ENCODE measurements at regions not wholly inside any gene's neighbourhood (a gene's known extent, or its start where the extent isn't known, plus 50 kb on each side); places are given as distances from the start of the nearest gene placed in this dataset.

- Histone ChIP-seq H3K27ac (ENCODE audit: insufficient read depth, low read length, poor library complexity, severe bottlenecking) (no peak overlapping the region), H3K4me1 (ENCODE audit: control insufficient read depth, insufficient read depth, low read length, poor library complexity, severe bottlenecking) (no peaks in the 10 kb centered on the region), H3K36me3 (ENCODE audit: control insufficient read depth, insufficient read depth, low read length) (no peaks in the 10 kb centered on the region), H3K4me3 (ENCODE audit: insufficient read depth, low read depth, low read length, poor library complexity, severe bottlenecking) (no peak overlapping the region), H3K9me3 (ENCODE audit: control insufficient read depth, low read length) (no peaks in the 10 kb centered on the region), H3K27me3 (replicated peaks; ENCODE audit: control insufficient read depth, insufficient read depth, low read length, poor library complexity, severe bottlenecking) (no peaks in the 10 kb centered on the region)
- DNase-seq: no peak
Measured at GRCh38 chr12:125399489-125399888, 334.3 kb downstream of the AACS start.

GRCh38 chr12:125402874-125403789, 337.9 kb downstream of the AACS start:
- no peak overlapping the region for H3K27ac ChIP-seq (ENCODE audit: insufficient read depth, low read length, poor library complexity, severe bottlenecking)
- no peak overlapping the region for H3K4me3 ChIP-seq (ENCODE audit: insufficient read depth, low read depth, low read length, poor library complexity, severe bottlenecking)
- no peaks in the 10 kb centered on the region for H3K36me3 ChIP-seq (ENCODE audit: control insufficient read depth, insufficient read depth, low read length)
- no peaks in the 10 kb centered on the region for H3K9me3 ChIP-seq (ENCODE audit: control insufficient read depth, low read length)
- H3K27me3 ChIP-seq (replicated peaks; ENCODE audit: control insufficient read depth, insufficient read depth, low read length, poor library complexity, severe bottlenecking): no peaks in the 10 kb centered on the region
- DNase-seq: no peak
- H3K4me1 ChIP-seq (ENCODE audit: control insufficient read depth, insufficient read depth, low read length, poor library complexity, severe bottlenecking): no peaks in the 10 kb centered on the region

- H3K9me3 ChIP-seq (ENCODE audit: control insufficient read depth, low read length): no peaks in the 10 kb centered on the region
- no peaks in the 10 kb centered on the region for H3K27me3 ChIP-seq (replicated peaks; ENCODE audit: control insufficient read depth, insufficient read depth, low read length, poor library complexity, severe bottlenecking)
Measured at GRCh38 chr12:125403843-125404242, 338.6 kb downstream of the AACS start.

GRCh38 chr12:125406131-125406530, 340.9 kb downstream of the AACS start:
- Histone ChIP-seq H3K4me3 (ENCODE audit: insufficient read depth, low read depth, low read length, poor library complexity, severe bottlenecking) (no peak overlapping the region), H3K36me3 (ENCODE audit: control insufficient read depth, insufficient read depth, low read length) (no peaks in the 10 kb centered on the region), H3K9me3 (ENCODE audit: control insufficient read depth, low read length) (no peaks in the 10 kb centered on the region), H3K27me3 (replicated peaks; ENCODE audit: control insufficient read depth, insufficient read depth, low read length, poor library complexity, severe bottlenecking) (no peaks in the 10 kb centered on the region), H3K4me1 (ENCODE audit: control insufficient read depth, insufficient read depth, low read length, poor library complexity, severe bottlenecking) (no peaks in the 10 kb centered on the region), H3K27ac (ENCODE audit: insufficient read depth, low read length, poor library complexity, severe bottlenecking) (no peak overlapping the region)
- DNase-seq: no peak

More at GRCh38 chr12:125403843-125404242, 338.6 kb downstream of the AACS start:
- Histone ChIP-seq H3K27ac (ENCODE audit: insufficient read depth, low read length, poor library complexity, severe bottlenecking) (no peak overlapping the region), H3K36me3 (ENCODE audit: control insufficient read depth, insufficient read depth, low read length) (no peaks in the 10 kb centered on the region), H3K4me1 (ENCODE audit: control insufficient read depth, insufficient read depth, low read length, poor library complexity, severe bottlenecking) (no peaks in the 10 kb centered on the region), H3K4me3 (ENCODE audit: insufficient read depth, low read depth, low read length, poor library complexity, severe bottlenecking) (no peak overlapping the region)
- DNase-seq: no peak

- no peaks in the 10 kb centered on the region for H3K36me3 ChIP-seq (ENCODE audit: control insufficient read depth, insufficient read depth, low read length)
- H3K4me3 ChIP-seq (ENCODE audit: insufficient read depth, low read depth, low read length, poor library complexity, severe bottlenecking): no peak overlapping the region
- no peaks in the 10 kb centered on the region for H3K9me3 ChIP-seq (ENCODE audit: control insufficient read depth, low read length)
- no peaks in the 10 kb centered on the region for H3K4me1 ChIP-seq (ENCODE audit: control insufficient read depth, insufficient read depth, low read length, poor library complexity, severe bottlenecking)
- H3K27ac ChIP-seq (ENCODE audit: insufficient read depth, low read length, poor library complexity, severe bottlenecking): no peak overlapping the region
- no peaks in the 10 kb centered on the region for H3K27me3 ChIP-seq (replicated peaks; ENCODE audit: control insufficient read depth, insufficient read depth, low read length, poor library complexity, severe bottlenecking)
- no peak for DNase-seq
Measured at GRCh38 chr12:125408718-125409117, 343.5 kb downstream of the AACS start.

- Histone ChIP-seq H3K27ac (ENCODE audit: insufficient read depth, low read length, poor library complexity, severe bottlenecking) (no peak overlapping the region), H3K36me3 (ENCODE audit: control insufficient read depth, insufficient read depth, low read length) (no peaks in the 10 kb centered on the region), H3K4me1 (ENCODE audit: control insufficient read depth, insufficient read depth, low read length, poor library complexity, severe bottlenecking) (no peaks in the 10 kb centered on the region), H3K9me3 (ENCODE audit: control insufficient read depth, low read length) (no peaks in the 10 kb centered on the region), H3K27me3 (replicated peaks; ENCODE audit: control insufficient read depth, insufficient read depth, low read length, poor library complexity, severe bottlenecking) (no peaks in the 10 kb centered on the region), H3K4me3 (ENCODE audit: insufficient read depth, low read depth, low read length, poor library complexity, severe bottlenecking) (no peak overlapping the region)
- DNase-seq: no peak
Measured at GRCh38 chr12:125412506-125412905, 347.3 kb downstream of the AACS start.

GRCh38 chr12:125417446-125417845, 352.2 kb downstream of the AACS start:
- no peaks in the 10 kb centered on the region for H3K4me1 ChIP-seq (ENCODE audit: control insufficient read depth, insufficient read depth, low read length, poor library complexity, severe bottlenecking)
- no peak overlapping the region for H3K27ac ChIP-seq (ENCODE audit: insufficient read depth, low read length, poor library complexity, severe bottlenecking)
- no peak overlapping the region for H3K4me3 ChIP-seq (ENCODE audit: insufficient read depth, low read depth, low read length, poor library complexity, severe bottlenecking)
- H3K27me3 ChIP-seq (replicated peaks; ENCODE audit: control insufficient read depth, insufficient read depth, low read length, poor library complexity, severe bottlenecking): no peaks in the 10 kb centered on the region
- no peaks in the 10 kb centered on the region for H3K9me3 ChIP-seq (ENCODE audit: control insufficient read depth, low read length)
- H3K36me3 ChIP-seq (ENCODE audit: control insufficient read depth, insufficient read depth, low read length): no peaks in the 10 kb centered on the region
- no peak for DNase-seq

GRCh38 chr12:125418902-125419564, 353.8 kb downstream of the AACS start:
- no peaks in the 10 kb centered on the region for H3K27me3 ChIP-seq (replicated peaks; ENCODE audit: control insufficient read depth, insufficient read depth, low read length, poor library complexity, severe bottlenecking)
- no peaks in the 10 kb centered on the region for H3K4me1 ChIP-seq (ENCODE audit: control insufficient read depth, insufficient read depth, low read length, poor library complexity, severe bottlenecking)
- no peaks in the 10 kb centered on the region for H3K9me3 ChIP-seq (ENCODE audit: control insufficient read depth, low read length)
- no peak overlapping the region for H3K4me3 ChIP-seq (ENCODE audit: insufficient read depth, low read depth, low read length, poor library complexity, severe bottlenecking)
- no peak overlapping the region for H3K27ac ChIP-seq (ENCODE audit: insufficient read depth, low read length, poor library complexity, severe bottlenecking)
- no peaks in the 10 kb centered on the region for H3K36me3 ChIP-seq (ENCODE audit: control insufficient read depth, insufficient read depth, low read length)
- no peak for DNase-seq

GRCh38 chr12:125424909-125425308, 359.7 kb downstream of the AACS start:
- DNase-seq: no peak
- H3K9me3 ChIP-seq (ENCODE audit: control insufficient read depth, low read length): no peaks in the 10 kb centered on the region
- no peaks in the 10 kb centered on the region for H3K4me1 ChIP-seq (ENCODE audit: control insufficient read depth, insufficient read depth, low read length, poor library complexity, severe bottlenecking)
- H3K27me3 ChIP-seq (replicated peaks; ENCODE audit: control insufficient read depth, insufficient read depth, low read length, poor library complexity, severe bottlenecking): no peaks in the 10 kb centered on the region
- no peaks in the 10 kb centered on the region for H3K36me3 ChIP-seq (ENCODE audit: control insufficient read depth, insufficient read depth, low read length)
- no peak overlapping the region for H3K27ac ChIP-seq (ENCODE audit: insufficient read depth, low read length, poor library complexity, severe bottlenecking)
- no peak overlapping the region for H3K4me3 ChIP-seq (ENCODE audit: insufficient read depth, low read depth, low read length, poor library complexity, severe bottlenecking)

- no peak overlapping the region for H3K4me3 ChIP-seq (ENCODE audit: insufficient read depth, low read depth, low read length, poor library complexity, severe bottlenecking)
- H3K9me3 ChIP-seq (ENCODE audit: control insufficient read depth, low read length): no peaks in the 10 kb centered on the region
- H3K27ac ChIP-seq (ENCODE audit: insufficient read depth, low read length, poor library complexity, severe bottlenecking): no peak overlapping the region
- H3K27me3 ChIP-seq (replicated peaks; ENCODE audit: control insufficient read depth, insufficient read depth, low read length, poor library complexity, severe bottlenecking): no peaks in the 10 kb centered on the region
- no peaks in the 10 kb centered on the region for H3K4me1 ChIP-seq (ENCODE audit: control insufficient read depth, insufficient read depth, low read length, poor library complexity, severe bottlenecking)
- H3K36me3 ChIP-seq (ENCODE audit: control insufficient read depth, insufficient read depth, low read length): no peaks in the 10 kb centered on the region
- no peak for DNase-seq
Measured at GRCh38 chr12:125431516-125431915, 366.3 kb downstream of the AACS start.

All from effector memory CD4-positive, alpha-beta T cell (primary cell).